ENCODE measurements at regions not wholly inside any gene's neighbourhood (a gene's known extent, or its start where the extent isn't known, plus 50 kb on each side); places are given as distances from the start of the nearest gene placed in this dataset.
A peak's percentile ranks its signal among the peaks of the same experiment; 100 is the strongest.

- DNase-seq (ENCODE audit: low read depth) = no peak
- H3K4me3 ChIP-seq (ENCODE audit: low read length) = no peak overlapping the region
- TF ChIP-seq CTCF (conservative IDR thresholded peaks at IDR 0.05; ENCODE audit: low read length) = no peak
These were observed 197.8 kb upstream of the HMCN1 start for GRCh38 chr1:185536165-185536920.

GRCh38 chr1:185535621-185536020 lies 198.6 kb upstream of the HMCN1 start:
- DNase-seq (ENCODE audit: low read depth) = no peak
- H3K4me3 ChIP-seq (ENCODE audit: low read length) = no peak overlapping the region
- TF ChIP-seq CTCF (conservative IDR thresholded peaks at IDR 0.05; ENCODE audit: low read length) = no peak

GRCh38 chr1:185534801-185535200 lies 199.4 kb upstream of the HMCN1 start:
- TF ChIP-seq CTCF (conservative IDR thresholded peaks at IDR 0.05; ENCODE audit: low read length) = no peak
- no peak for DNase-seq (ENCODE audit: low read depth)

GRCh38 chr1:185533596-185533995 lies 200.6 kb upstream of the HMCN1 start:
- no peak for TF ChIP-seq CTCF (conservative IDR thresholded peaks at IDR 0.05; ENCODE audit: low read length)
- no peak overlapping the region for H3K4me3 ChIP-seq (ENCODE audit: low read length)
- peak; percentile 27 for DNase-seq (ENCODE audit: low read depth)

More at GRCh38 chr1:185534801-185535200, 199.4 kb upstream of the HMCN1 start:
- H3K4me3 ChIP-seq (ENCODE audit: low read length) = no peak overlapping the region

GRCh38 chr1:185532856-185533255 lies 201.3 kb upstream of the HMCN1 start:
- TF ChIP-seq CTCF (conservative IDR thresholded peaks at IDR 0.05; ENCODE audit: low read length) = no peak
- DNase-seq (ENCODE audit: low read depth) = no peak
- H3K4me3 ChIP-seq (ENCODE audit: low read length) = no peak overlapping the region

GRCh38 chr1:185531838-185532237 lies 202.4 kb upstream of the HMCN1 start:
- TF ChIP-seq CTCF (conservative IDR thresholded peaks at IDR 0.05; ENCODE audit: low read length) = no peak
- H3K4me3 ChIP-seq (ENCODE audit: low read length) = no peak overlapping the region
- DNase-seq (ENCODE audit: low read depth) = no peak

- no peak overlapping the region for H3K4me3 ChIP-seq (ENCODE audit: low read length)
- no peak for TF ChIP-seq CTCF (conservative IDR thresholded peaks at IDR 0.05; ENCODE audit: low read length)
- DNase-seq (ENCODE audit: low read depth) = no peak
These were observed 204.0 kb upstream of the HMCN1 start for GRCh38 chr1:185530215-185530614.

Measured in AG10803 (cell line).